Psoas muscle (tissue), 7 donors: ENCODE measurements at regions not wholly inside any gene's neighbourhood (a gene's known extent, or its start where the extent isn't known, plus 50 kb on each side); places are given as distances from the start of the nearest gene placed in this dataset.
"Not testable (repeated sequence)": the region's sequence is repeated elsewhere in the genome, so short reads cannot be mapped to it uniquely, and the experiment has no call there.

Source experiments
- ATAC-seq, 4 donors: fragments of 200-7000 bp; cut with Tn5 transposase; one replicate each; pipeline ENCODE4 v1.9.1; 2020; ENCODE audit warnings: moderate library complexity in 3 of 4, mild to moderate bottlenecking in 2 of 4
- DNase-seq, 2 donors: peaks; one replicate each; pipeline ENCODE4 v3.0.0-alpha.2; 2020
- H3K27ac ChIP-seq: fragments of 200-600 bp; one replicate; pipeline ENCODE4 v1.8.0; 2022
- H3K27me3 ChIP-seq, 3 donors: fragments of 200-600 bp in 1 of 3; one replicate each; pipeline versions ENCODE4 v1.6.1 to v1.8.0; 2013 to 2022; ENCODE audit warnings: low read length in 2 of 3, mild to moderate bottlenecking in 2 of 3, moderate library complexity in 1 of 3; ENCODE audit not compliant: insufficient read depth in 3 of 3
- H3K36me3 ChIP-seq, 2 donors: fragments of 200-600 bp in 1 of 2; one replicate each; pipeline versions ENCODE4 v1.6.1 to v1.8.0; 2013 to 2022; ENCODE audit warnings: low read depth in 1 of 2, mild to moderate bottlenecking in 1 of 2, moderate library complexity in 1 of 2; ENCODE audit not compliant: insufficient read depth in 1 of 2
- H3K4me1 ChIP-seq: fragments of 200-600 bp; one replicate; pipeline ENCODE4 v1.8.0; 2022
- H3K4me3 ChIP-seq: fragments of 200-600 bp; one replicate; pipeline ENCODE4 v1.8.0; 2022; ENCODE audit warnings: mild to moderate bottlenecking
- H3K9me3 ChIP-seq: fragments of 200-600 bp; one replicate; pipeline ENCODE4 v1.8.0; 2022
- CTCF ChIP-seq: fragments of 200-600 bp; IDR thresholded peaks from one replicate; pipeline ENCODE4 v1.8.0; 2022; ENCODE audit warnings: antibody characterized with exemption
- WGBS, 3 donors: extraction: QIAGEN DNeasy Blood & Tissue Kit; methylation state at CpG; one replicate each; pipeline versions ENCODE4 v1.1.6 to v1.1.7; 2013; 5-methylcytosine and 5-hydroxymethylcytosine counted together
- intact Hi-C, 2 donors: fragments of 100-400 bp; cut with DNase I; formaldehyde crosslinking; loops; one replicate each; pipeline versions ENCODE4 v1.11.0 to v1.14.2; 2022
- donor health status: healthy with polysubstance abuse.
- donor health status: DM: no; HTN: no; CAD: no; lungs with moderate emphysema.
- donor health status: Bipolar disorder and iron deficiency.
- donor health status: healthy.
- donor health status: DM: yes; HTN: yes; CAD: no.
- donor health status: DM: no; HTN: no; CAD: no.
- donor health status: DM: yes; HTN: yes; CAD: no.

- no peak overlapping the region for H3K27ac ChIP-seq
- no peaks in the 10 kb centered on the region for H3K4me1 ChIP-seq
- H3K4me3 ChIP-seq, result no peak overlapping the region
- H3K36me3 ChIP-seq, result no peaks in the 10 kb centered on the region
- ATAC-seq (no peak), DNase-seq (no peak)
- H3K27me3 ChIP-seq, result no peaks in the 10 kb centered on the region
- no peaks in the 10 kb centered on the region for H3K9me3 ChIP-seq
- WGBS, 3 donors, result 60 to 77% (median 63%) methylated on average over 4 of the region's 4 CpGs
- no peak for TF ChIP-seq CTCF
- intact Hi-C loops, result no loop called here
Measured at GRCh38 chr5:120344181-120344580, 119.9 kb upstream of the PRR16 start.

- Histone ChIP-seq H3K9me3 (no peaks in the 10 kb centered on the region), H3K4me3 (no peak overlapping the region), H3K27ac (no peak overlapping the region), H3K4me1 (no peaks in the 10 kb centered on the region), H3K36me3 (no peaks in the 10 kb centered on the region), H3K27me3 (no peaks in the 10 kb centered on the region)
- intact Hi-C loops, result no loop called here
- ATAC-seq, result no peak
- WGBS, 3 donors, result 79 to 93% (median 93%) methylated on average over 4 of the region's 4 CpGs
- no peak for DNase-seq
- TF ChIP-seq CTCF, result no peak
Measured at GRCh38 chr5:120345947-120346346, 118.2 kb upstream of the PRR16 start.

- ATAC-seq, H3K9me3 ChIP-seq, H3K4me1 ChIP-seq, H3K36me3 ChIP-seq, intact Hi-C loops, H3K27ac ChIP-seq, H3K4me3 ChIP-seq, H3K27me3 ChIP-seq, DNase-seq: not testable (repeated sequence)
- 84 to 96% (median 92%) methylated on average over 5 of the region's 5 CpGs for WGBS, 3 donors
Measured at GRCh38 chr5:120351071-120351470, 113.0 kb upstream of the PRR16 start.

GRCh38 chr5:120354126-120354525, 110.0 kb upstream of the PRR16 start:
- WGBS, 3 donors, result 74 to 86% (median 78%) methylated on average over 2 of the region's 2 CpGs
- no peak for TF ChIP-seq CTCF
- DNase-seq (no peak), ATAC-seq (no peak)
- intact Hi-C loops, result no loop called here
- no peak overlapping the region for H3K27ac ChIP-seq
- H3K27me3 ChIP-seq, result no peaks in the 10 kb centered on the region
- H3K9me3 ChIP-seq, result no peaks in the 10 kb centered on the region
- no peaks in the 10 kb centered on the region for H3K4me1 ChIP-seq
- no peaks in the 10 kb centered on the region for H3K36me3 ChIP-seq
- H3K4me3 ChIP-seq, result no peak overlapping the region

- H3K27me3 ChIP-seq, result no peaks in the 10 kb centered on the region
- H3K9me3 ChIP-seq, result no peaks in the 10 kb centered on the region
- no peaks in the 10 kb centered on the region for H3K4me1 ChIP-seq
- WGBS, 3 donors, result 84 to 88% (median 86%) methylated on average over 3 of the region's 3 CpGs
- no peak overlapping the region for H3K27ac ChIP-seq
- DNase-seq (no peak), ATAC-seq (no peak)
- no peak for TF ChIP-seq CTCF
- intact Hi-C loops, result no loop called here
- no peaks in the 10 kb centered on the region for H3K36me3 ChIP-seq
- H3K4me3 ChIP-seq, result no peak overlapping the region
Measured at GRCh38 chr5:120358949-120359348, 105.2 kb upstream of the PRR16 start.
